Epithelial cell of proximal tubule (primary cell): ENCODE measurements at regions not wholly inside any gene's neighbourhood (a gene's known extent, or its start where the extent isn't known, plus 50 kb on each side); places are given as distances from the start of the nearest gene placed in this dataset.

ENCODE experiments used
- DNase-seq: peaks from one replicate; pipeline ENCODE4 v3.0.0-alpha.2; 2011; ENCODE audit warnings: low read depth
- H3K4me3 ChIP-seq: 2 replicates; pipeline ENCODE4 v1.5.1; 2011; ENCODE audit warnings: low read depth, mild to moderate bottlenecking, low read length
- CTCF ChIP-seq: conservative IDR thresholded peaks from 2 replicates; pipeline ENCODE4 v1.5.1; 2012; ENCODE audit warnings: low read depth, mild to moderate bottlenecking, low read length

DNA sequence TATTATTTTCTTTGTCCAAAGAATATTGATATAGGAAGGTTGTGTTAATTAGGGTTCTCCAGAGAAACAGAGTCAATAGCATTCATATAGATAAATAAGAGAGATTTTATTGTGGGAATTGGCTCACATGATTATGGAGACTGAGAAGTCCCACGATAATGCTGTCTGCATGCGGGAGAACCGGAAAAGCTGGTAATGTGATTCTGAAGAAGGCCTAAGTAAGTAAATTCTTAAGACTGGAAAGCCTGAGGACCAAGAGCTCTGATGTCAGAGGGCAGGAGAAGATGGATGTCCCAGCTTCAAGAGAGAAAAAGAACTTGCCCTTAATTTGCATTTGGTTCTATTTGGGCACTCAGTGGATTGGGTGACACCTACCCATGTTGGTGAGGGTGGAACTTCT, 307.4 kb upstream of the C9orf72 start:
- no peak for TF ChIP-seq CTCF
- no peak overlapping the region for H3K4me3 ChIP-seq
- DNase-seq, result no peak

DNA sequence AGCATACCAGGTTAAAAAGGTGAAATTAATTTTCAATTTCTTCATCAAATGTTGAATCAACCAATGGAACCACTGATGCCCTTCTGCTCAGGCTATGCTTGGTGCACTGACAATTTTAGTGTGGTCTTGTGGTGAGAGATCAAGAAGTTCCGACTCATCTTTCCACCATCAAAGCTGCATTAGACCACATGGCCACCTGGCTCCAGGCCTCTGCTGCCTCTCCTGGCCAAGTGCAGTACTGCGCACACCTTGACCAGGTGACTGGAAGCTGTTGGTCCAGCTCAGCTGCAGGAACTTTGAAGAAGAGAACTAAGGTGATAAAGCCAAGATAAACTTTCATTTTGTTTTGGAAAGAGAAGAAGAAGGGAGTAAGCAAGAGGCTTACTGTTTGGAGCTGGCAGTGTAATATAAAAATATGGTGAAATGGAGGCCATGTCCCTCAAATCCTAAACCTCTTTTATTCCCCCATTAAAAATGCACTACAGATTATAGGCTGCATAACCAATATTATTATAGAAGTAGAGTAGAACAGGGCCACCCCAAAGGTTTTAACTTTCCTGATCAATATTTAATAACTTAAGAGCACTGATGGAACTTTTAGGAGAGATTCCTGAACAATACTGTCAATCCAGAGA, 315.5 kb upstream of the C9orf72 start:
- H3K4me3 ChIP-seq, result no peak overlapping the region
- TF ChIP-seq CTCF, result peak; percentile 89
- DNase-seq, result no peak

DNA sequence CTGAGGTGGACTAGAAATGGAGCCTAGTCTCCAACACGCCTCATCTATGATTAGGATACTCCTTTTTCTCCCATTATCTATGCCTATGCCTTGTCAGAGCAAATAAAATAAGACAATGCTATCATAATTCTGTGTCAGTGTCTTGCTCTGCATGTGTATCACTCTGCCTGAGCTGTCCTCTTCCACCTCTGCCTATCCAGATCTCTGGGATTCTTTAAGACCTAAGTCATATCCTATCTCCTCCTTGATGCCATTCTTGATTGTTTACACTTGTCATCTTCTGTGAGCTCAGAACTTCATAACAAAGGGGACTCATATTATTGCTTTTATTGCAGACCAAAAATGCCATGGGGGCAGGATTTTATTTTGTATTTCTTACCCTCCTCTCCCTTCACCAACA, 351.2 kb upstream of the C9orf72 start:
- no peak for TF ChIP-seq CTCF
- DNase-seq, result no peak
- no peak overlapping the region for H3K4me3 ChIP-seq

DNA sequence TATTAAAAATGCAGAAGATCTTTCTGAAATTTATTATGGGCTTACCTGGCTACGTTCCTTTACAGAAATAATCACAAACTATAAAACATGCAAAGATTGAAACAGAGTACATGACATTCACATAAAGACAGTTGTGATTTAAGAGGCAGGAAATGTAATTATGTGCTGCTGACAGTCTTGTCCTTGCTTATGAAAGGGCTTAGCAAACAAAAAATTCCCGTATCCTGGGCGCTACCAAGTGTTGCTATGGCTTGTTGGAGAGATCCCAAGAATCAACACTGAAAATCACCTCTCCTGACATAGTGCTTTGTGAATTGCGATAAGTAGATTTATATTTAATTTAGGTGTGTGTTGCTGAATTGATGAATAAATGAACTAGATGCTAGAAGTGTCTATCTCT, 352.5 kb upstream of the C9orf72 start:
- no peak for DNase-seq
- no peak for TF ChIP-seq CTCF

DNA sequence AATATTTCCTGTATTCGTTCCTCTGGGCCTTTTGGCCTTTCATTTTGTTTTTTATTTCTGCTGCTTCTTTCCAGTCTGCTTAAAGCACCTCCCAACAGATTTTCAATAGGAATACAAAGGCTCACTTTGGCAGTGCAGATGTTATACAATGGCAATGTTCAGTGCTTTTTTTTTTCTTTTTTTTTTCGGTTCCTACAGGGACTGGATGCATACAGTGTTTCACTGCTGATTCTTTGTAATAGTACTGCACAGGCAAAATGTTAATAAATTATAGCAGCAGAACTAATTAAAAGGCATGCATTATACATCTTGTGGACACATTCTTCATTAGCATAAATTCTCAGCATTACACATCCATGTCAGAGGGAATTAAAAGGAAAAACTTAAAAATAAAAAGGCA, 356.6 kb upstream of the C9orf72 start:
- no peak for TF ChIP-seq CTCF
- DNase-seq, result no peak
- no peak overlapping the region for H3K4me3 ChIP-seq

More for the DNA sequence above, 352.5 kb upstream of the C9orf72 start:
- no peak overlapping the region for H3K4me3 ChIP-seq

DNA sequence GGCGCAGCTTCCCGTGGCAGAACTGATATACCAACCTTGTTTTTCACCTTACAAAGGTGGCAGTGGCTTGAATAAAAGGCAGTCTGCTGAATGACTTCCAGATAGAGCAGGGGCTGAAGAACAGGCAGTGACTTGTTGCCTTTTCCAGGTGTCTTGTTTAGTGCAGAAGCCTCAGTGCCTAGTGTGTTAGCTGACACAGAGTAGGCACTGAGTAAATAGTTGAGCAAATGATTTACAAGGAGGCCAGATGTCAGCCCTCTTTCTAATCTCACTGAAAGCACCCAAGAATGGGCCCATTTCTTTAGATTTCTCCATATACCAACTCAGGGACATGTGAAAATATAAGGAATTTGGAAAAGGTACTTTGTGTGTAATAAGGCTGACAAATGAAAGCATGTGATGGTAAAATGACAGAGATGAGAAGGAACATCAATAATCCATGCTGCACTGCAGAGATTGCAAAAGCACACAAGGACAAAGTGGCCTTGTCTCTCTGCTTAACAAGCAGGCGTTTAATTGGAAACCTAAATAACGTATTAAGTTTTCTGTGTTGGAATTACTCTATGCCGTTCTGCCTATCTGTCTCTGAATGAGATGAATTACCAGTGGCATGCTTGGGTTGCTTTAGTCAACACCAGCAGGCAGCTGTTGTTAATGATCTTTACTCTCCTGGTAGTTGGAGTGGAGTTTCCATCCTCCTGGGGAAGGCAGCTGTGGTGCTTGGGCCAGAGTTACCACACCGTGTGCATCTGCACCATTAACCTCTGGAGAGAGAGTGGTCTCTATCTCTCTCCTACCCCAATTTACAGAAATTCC, 360.1 kb upstream of the C9orf72 start:
- no peak overlapping the region for H3K4me3 ChIP-seq
- TF ChIP-seq CTCF, result no peak
- DNase-seq, result peak; percentile 25
